ENCODE measurements at regions not wholly inside any gene's neighbourhood (a gene's known extent, or its start where the extent isn't known, plus 50 kb on each side); places are given as distances from the start of the nearest gene placed in this dataset.

GRCh38 chr20:41983159-41983558, 365.0 kb upstream of the CHD6 start:
- no peak for TF ChIP-seq CTCF (IDR thresholded peaks at IDR 0.05 in 2 of 3, conservative IDR thresholded peaks at IDR 0.05 in 1 of 3; ENCODE audit: borderline replicate concordance in 1 of 3, insufficient read depth in 1 of 3, low read depth in 2 of 3, low read length in 2 of 3)
- TF ChIP-seq RAD21 (IDR thresholded peaks at IDR 0.05; ENCODE audit: low read depth), result no peak
- no peak for TF ChIP-seq JUND (IDR thresholded peaks at IDR 0.05)
- no peak for TF ChIP-seq POLR2AphosphoS5 (IDR thresholded peaks at IDR 0.05; ENCODE audit: low read depth, low read length)
- TF ChIP-seq EZH2 (IDR thresholded peaks at IDR 0.05), result no peak
- TF ChIP-seq POLR2A (IDR thresholded peaks at IDR 0.05; ENCODE audit: borderline replicate concordance, extremely low read depth, insufficient read depth, insufficient read length), result no peak
- TF ChIP-seq MAX (IDR thresholded peaks at IDR 0.05), result no peak
- TF ChIP-seq REST (IDR thresholded peaks at IDR 0.05; ENCODE audit: low read depth), result no peak
